ENCODE measurements at regions not wholly inside any gene's neighbourhood (a gene's known extent, or its start where the extent isn't known, plus 50 kb on each side); places are given as distances from the start of the nearest gene placed in this dataset.

GRCh38 chr6:133634474-133634873 lies 254.4 kb upstream of the TCF21 start:
- no peak for DNase-seq (ENCODE audit: low spot score)
- 81% methylated on average over 3 of the region's 3 CpGs for WGBS
- no peaks in the 10 kb centered on the region for H3K4me1 ChIP-seq (ENCODE audit: control insufficient read depth in 4 of 4, insufficient read depth in 4 of 4, low read length in 3 of 4)
- no peak overlapping the region for H3K9ac ChIP-seq (ENCODE audit: low read depth in 1 of 2, low read length in 2 of 2)
- H3K27me3 ChIP-seq (ENCODE audit: control insufficient read depth in 4 of 4, insufficient read depth in 4 of 4, low read length in 3 of 4), result peaks cover 0 to 6% (median 2%) of the 10 kb centered on the region in 4 donors
- no peak overlapping the region for H3K4me3 ChIP-seq (ENCODE audit: low read depth in 1 of 3, low read length in 3 of 3)
- H3K36me3 ChIP-seq (ENCODE audit: control insufficient read depth in 4 of 4, insufficient read depth in 3 of 4, low read depth in 1 of 4, low read length in 3 of 4), result no peaks in the 10 kb centered on the region
- H3K9me3 ChIP-seq (ENCODE audit: control insufficient read depth in 4 of 4, low read length in 3 of 4), result peaks cover 0 to 11% (median 0%) of the 10 kb centered on the region in 4 donors
- no peak overlapping the region for H3K27ac ChIP-seq (ENCODE audit: low read depth in 1 of 2, low read length in 2 of 2)
- TF ChIP-seq HNF4A (conservative IDR thresholded peaks at IDR 0.05) (no peak), RAD21 (IDR thresholded peaks at IDR 0.05) (no peak), YY1 (IDR thresholded peaks at IDR 0.05) (no peak), ZBTB33 (IDR thresholded peaks at IDR 0.05) (no peak), FOXA2 (IDR thresholded peaks at IDR 0.05) (no peak), JUND (IDR thresholded peaks at IDR 0.05) (no peak), GABPA (IDR thresholded peaks at IDR 0.05 in 1 of 2, conservative IDR thresholded peaks at IDR 0.05 in 1 of 2) (no peak), SP1 (IDR thresholded peaks at IDR 0.05) (no peak), RXRA (IDR thresholded peaks at IDR 0.05) (no peak), TAF1 (conservative IDR thresholded peaks at IDR 0.05) (no peak), ATF3 (IDR thresholded peaks at IDR 0.05) (no peak), NR2F2 (IDR thresholded peaks at IDR 0.05) (no peak), MAX (IDR thresholded peaks at IDR 0.05) (no peak), REST (IDR thresholded peaks at IDR 0.05) (no peak)

- no peak overlapping the region for H3K4me3 ChIP-seq (ENCODE audit: low read depth in 1 of 3, low read length in 3 of 3)
- peaks cover 0 to 11% (median 0%) of the 10 kb centered on the region in 4 donors for H3K9me3 ChIP-seq (ENCODE audit: control insufficient read depth in 4 of 4, low read length in 3 of 4)
- WGBS, result 37% methylated on average over 2 of the region's 2 CpGs
- peaks cover 0 to 5% (median 2%) of the 10 kb centered on the region in 4 donors for H3K27me3 ChIP-seq (ENCODE audit: control insufficient read depth in 4 of 4, insufficient read depth in 4 of 4, low read length in 3 of 4)
- no peaks in the 10 kb centered on the region for H3K36me3 ChIP-seq (ENCODE audit: control insufficient read depth in 4 of 4, insufficient read depth in 3 of 4, low read depth in 1 of 4, low read length in 3 of 4)
- no peak for DNase-seq (ENCODE audit: low spot score)
- TF ChIP-seq JUND (IDR thresholded peaks at IDR 0.05), result no peak
- TF ChIP-seq HNF4G (IDR thresholded peaks at IDR 0.05), result no peak
- TF ChIP-seq CTCF (IDR thresholded peaks at IDR 0.05; ENCODE audit: low read depth, low read length, missing input control), result no peak
- TF ChIP-seq FOXA1 (IDR thresholded peaks at IDR 0.05), result no peak
- TF ChIP-seq FOXA2 (IDR thresholded peaks at IDR 0.05), result no peak
- no peak for TF ChIP-seq RAD21 (IDR thresholded peaks at IDR 0.05)
- no peak overlapping the region for H3K9ac ChIP-seq (ENCODE audit: low read depth in 1 of 2, low read length in 2 of 2)
- H3K27ac ChIP-seq (ENCODE audit: low read depth in 1 of 2, low read length in 2 of 2), result no peak overlapping the region
- no peaks in the 10 kb centered on the region for H3K4me1 ChIP-seq (ENCODE audit: control insufficient read depth in 4 of 4, insufficient read depth in 4 of 4, low read length in 3 of 4)
These were observed 253.5 kb upstream of the TCF21 start for GRCh38 chr6:133635447-133635846.
